ENCODE measurements at regions not wholly inside any gene's neighbourhood (a gene's known extent, or its start where the extent isn't known, plus 50 kb on each side); places are given as distances from the start of the nearest gene placed in this dataset.

GRCh38 chr21:21915816-21916215 is 917.6 kb downstream of the NCAM2 start:
- H2AFZ ChIP-seq: no peak overlapping the region
- BruUV-seq (replicated peaks): no TSS peak
- H3K9me2 ChIP-seq (ENCODE audit: insufficient read depth): no peaks in the 10 kb centered on the region
- H3K9me3 ChIP-seq (ENCODE audit: insufficient read depth, low read depth): no peaks in the 10 kb centered on the region
- H3K27ac ChIP-seq: no peak overlapping the region
- H3K27me3 ChIP-seq (ENCODE audit: insufficient read depth, low read depth): no peaks in the 10 kb centered on the region
- intact Hi-C loops (cut with micrococcal nuclease; ENCODE audit: unreplicated experiment): no loop called here
- H3K4me2 ChIP-seq: no peak overlapping the region
- no peaks in the 10 kb centered on the region for H3K4me1 ChIP-seq (replicated peaks; ENCODE audit: insufficient read depth)
- H3K4me3 ChIP-seq: no peak overlapping the region
- no peaks in the 10 kb centered on the region for H3K79me2 ChIP-seq (ENCODE audit: low read depth)
- no peak for TF ChIP-seq EZH2 (IDR thresholded peaks at IDR 0.05; ENCODE audit: low read depth)
- TF ChIP-seq CTCF (conservative IDR thresholded peaks at IDR 0.05): no peak
- H3F3A ChIP-seq (ENCODE audit: insufficient read depth, low read depth): no peaks in the 10 kb centered on the region
- ChIA-PET POLR2A (ENCODE audit: unreplicated experiment) (no interaction called here), CTCF (no interaction called here)
- no peaks in the 10 kb centered on the region for H3K36me3 ChIP-seq (ENCODE audit: low read depth)
- no peak for DNase-seq
- no peaks in the 10 kb centered on the region for H4K20me1 ChIP-seq (ENCODE audit: insufficient read depth)

GRCh38 chr21:21921410-21922232 is 923.4 kb downstream of the NCAM2 start:
- intact Hi-C loops (cut with micrococcal nuclease; ENCODE audit: unreplicated experiment): loop anchor here (1.0 to 2.0 kb wide), 2 partner anchors 761 to 922 kb away; no protein-coding TSS in a partner anchor
- Histone ChIP-seq H3K27ac (no peak overlapping the region), H2AFZ (no peak overlapping the region), H3K9me3 (ENCODE audit: insufficient read depth, low read depth) (no peaks in the 10 kb centered on the region), H3K4me3 (no peak overlapping the region), H4K20me1 (ENCODE audit: insufficient read depth) (no peaks in the 10 kb centered on the region), H3F3A (ENCODE audit: insufficient read depth, low read depth) (no peaks in the 10 kb centered on the region), H3K4me1 (replicated peaks; ENCODE audit: insufficient read depth) (no peaks in the 10 kb centered on the region), H3K4me2 (no peak overlapping the region), H3K27me3 (ENCODE audit: insufficient read depth, low read depth) (no peaks in the 10 kb centered on the region), H3K79me2 (ENCODE audit: low read depth) (no peaks in the 10 kb centered on the region), H3K9me2 (ENCODE audit: insufficient read depth) (no peaks in the 10 kb centered on the region), H3K36me3 (ENCODE audit: low read depth) (no peaks in the 10 kb centered on the region)
- TF ChIP-seq EZH2 (IDR thresholded peaks at IDR 0.05; ENCODE audit: low read depth) (no peak), CTCF (conservative IDR thresholded peaks at IDR 0.05) (peak; percentile 69)
- ChIA-PET POLR2A (ENCODE audit: unreplicated experiment) (no interaction called here), CTCF (interaction anchor here (0.6 kb wide), 1 partner anchor 779 kb away, joined by 3 read pairs; no protein-coding TSS in a partner anchor)
- DNase-seq: no peak
- BruUV-seq (replicated peaks): no TSS peak

GRCh38 chr21:21929226-21929625 is 931.0 kb downstream of the NCAM2 start:
- Histone ChIP-seq H3K9me3 (ENCODE audit: insufficient read depth, low read depth) (no peaks in the 10 kb centered on the region), H3K4me2 (no peak overlapping the region), H3K79me2 (ENCODE audit: low read depth) (no peaks in the 10 kb centered on the region), H3K27ac (no peak overlapping the region), H4K20me1 (ENCODE audit: insufficient read depth) (no peaks in the 10 kb centered on the region), H3K4me1 (replicated peaks; ENCODE audit: insufficient read depth) (no peaks in the 10 kb centered on the region), H3K4me3 (no peak overlapping the region), H2AFZ (no peak overlapping the region), H3K36me3 (ENCODE audit: low read depth) (no peaks in the 10 kb centered on the region), H3K27me3 (ENCODE audit: insufficient read depth, low read depth) (no peaks in the 10 kb centered on the region), H3K9me2 (ENCODE audit: insufficient read depth) (no peaks in the 10 kb centered on the region), H3F3A (ENCODE audit: insufficient read depth, low read depth) (no peaks in the 10 kb centered on the region)
- no TSS peak for BruUV-seq (replicated peaks)
- CTCF ChIA-PET: no interaction called here
- DNase-seq: no peak
- TF ChIP-seq EZH2 (IDR thresholded peaks at IDR 0.05; ENCODE audit: low read depth) (no peak), CTCF (conservative IDR thresholded peaks at IDR 0.05) (no peak)
- POLR2A ChIA-PET (ENCODE audit: unreplicated experiment): no interaction called here
- intact Hi-C loops (cut with micrococcal nuclease; ENCODE audit: unreplicated experiment): no loop called here
